GM12878 (cell line): ENCODE measurements at regions not wholly inside any gene's neighbourhood (a gene's known extent, or its start where the extent isn't known, plus 50 kb on each side); places are given as distances from the start of the nearest gene placed in this dataset.

Source experiments
- ATAC-seq: fragments of 200-7000 bp; cut with Tn5 transposase; 3 replicates; pipeline ENCODE4 v1.9.1; 2020; ENCODE audit warnings: mild to moderate bottlenecking, moderate library complexity
- BruUV-seq: library from RNA; stranded (reverse); fragments of 400-500 nt; replicated peaks from 2 replicates; lab custom pipeline; 2021; lab: Mats Ljungman, UMichigan
- CTCF ChIA-PET: fragments of 300-600 bp; sonication (Branson Sonifier 250); formaldehyde crosslinking; extraction: SDS; loops from one replicate; lab custom pipeline; 2021; ENCODE audit warnings: inconsistent platforms; lab: Yijun Ruan, JAX
- POLR2A ChIA-PET: fragments of 350-600 bp; formaldehyde crosslinking; extraction: SDS; loops from one replicate; lab custom pipeline; 2021; ENCODE audit warnings: inconsistent platforms; lab: Charles Lee
- RAD21 ChIA-PET: fragments of 300-600 bp; sonication (Branson Sonifier 250); formaldehyde crosslinking; loops from one replicate; lab custom pipeline; 2023; ENCODE audit warnings: antibody characterized with exemption; ENCODE audit not compliant: unreplicated experiment; lab: Charles Lee
- SMC1A ChIA-PET: fragments of 300-600 bp; sonication (Branson Sonifier 250); formaldehyde crosslinking; loops from one replicate; lab custom pipeline; 2023; ENCODE audit not compliant: unreplicated experiment, uncharacterized antibody; lab: Charles Lee
- DNase-seq: peaks from one replicate; pipeline ENCODE4 v3.0.0-alpha.2; 2011; ENCODE audit warnings: low read depth, low spot score
- FAIRE-seq: peaks from 3 replicates; lab custom pipeline; 2011; peaks lifted over from hg19 to GRCh38; lab: Jason Lieb, UNC
- H2AFZ ChIP-seq: 2 replicates; pipeline ENCODE4 v1.6.0; 2011; ENCODE audit warnings: low read depth, low read length, control low read depth; ENCODE audit not compliant: control insufficient read depth
- H3K27ac ChIP-seq: 2 replicates; pipeline ENCODE4 v1.5.1; 2011; ENCODE audit warnings: control low read depth; ENCODE audit not compliant: control insufficient read depth, insufficient read depth
- H3K27me3 ChIP-seq, 2 experiments: replicated peaks in 1 of 2; 2 replicates each; pipeline versions ENCODE4 v1.6.0 to v1.6.1; 2011; ENCODE audit warnings: low read length in 1 of 2; ENCODE audit not compliant: control insufficient read depth in 2 of 2, insufficient read depth in 2 of 2
- H3K36me3 ChIP-seq, 2 experiments: 2 replicates each; pipeline ENCODE4 v1.5.1; 2011; ENCODE audit warnings: low read length in 1 of 2; ENCODE audit not compliant: control insufficient read depth in 2 of 2, insufficient read depth in 2 of 2
- H3K4me1 ChIP-seq: 2 replicates; pipeline ENCODE4 v1.6.1; 2011; ENCODE audit warnings: mild to moderate bottlenecking, low read length, moderate library complexity, mixed read lengths; ENCODE audit not compliant: control insufficient read depth, insufficient read depth
- H3K4me2 ChIP-seq: 2 replicates; pipeline ENCODE4 v1.6.0; 2011; ENCODE audit warnings: control low read depth; ENCODE audit not compliant: control insufficient read depth, insufficient read depth
- H3K4me3 ChIP-seq: fragments of 200-600 bp; sonication (generic); 2 replicates; pipeline ENCODE4 v1.5.1; 2016
- H3K79me2 ChIP-seq: 2 replicates; pipeline ENCODE4 v1.6.0; 2011; ENCODE audit warnings: low read length; ENCODE audit not compliant: control insufficient read depth, insufficient read depth
- H3K9ac ChIP-seq: 2 replicates; pipeline ENCODE4 v1.8.0; 2011; ENCODE audit warnings: low read length, control low read depth, mixed read lengths; ENCODE audit not compliant: control insufficient read depth, insufficient read depth
- H3K9me3 ChIP-seq: replicated peaks from 3 replicates; pipeline ENCODE4 v1.5.1; 2011; ENCODE audit warnings: mild to moderate bottlenecking, low read length; ENCODE audit not compliant: control insufficient read depth, insufficient read depth
- H4K20me1 ChIP-seq: 2 replicates; pipeline ENCODE4 v1.6.0; 2011; ENCODE audit not compliant: control insufficient read depth, insufficient read depth
- CREM ChIP-seq: IDR thresholded peaks from 2 replicates; pipeline ENCODE4 v1.6.1; 2014; ENCODE audit warnings: antibody characterized with exemption, low read depth
- E2F8 ChIP-seq: fragments of 450-650 bp; IDR thresholded peaks from 2 replicates; pipeline ENCODE4 v1.6.1; 2018; ENCODE audit warnings: mild to moderate bottlenecking, low read depth, moderate library complexity; ENCODE audit not compliant: partially characterized antibody
- HCFC1 ChIP-seq: fragments of 150-350 bp; IDR thresholded peaks from 2 replicates; pipeline ENCODE4 v1.6.1; 2014; ENCODE audit warnings: low read length
- HSF1 ChIP-seq: fragments of 150-350 bp; IDR thresholded peaks from 2 replicates; pipeline ENCODE4 v1.6.1; 2014; ENCODE audit warnings: mild to moderate bottlenecking, low read depth, low read length
- PKNOX1 ChIP-seq: fragments of 450-650 bp; IDR thresholded peaks from 2 replicates; pipeline ENCODE4 v1.6.1; 2016; ENCODE audit warnings: mild to moderate bottlenecking
- SRF ChIP-seq, 2 experiments: IDR thresholded peaks; 2 replicates each; pipeline ENCODE4 v1.6.1; 2011; ENCODE audit warnings: low read depth in 2 of 2, low read length in 2 of 2, mild to moderate bottlenecking in 1 of 2, moderate library complexity in 1 of 2
- ZZZ3 ChIP-seq: IDR thresholded peaks from 2 replicates; pipeline ENCODE4 v1.6.1; 2011; ENCODE audit warnings: low read depth; ENCODE audit not compliant: control insufficient read depth, insufficient read length
- WGBS: methylation state at CpG from one replicate; pipeline ENCODE4 v1.1.6; 2016; ENCODE audit warnings: low lambda C conversion rate; ENCODE audit not compliant: insufficient replicate concordance, insufficient coverage; ENCODE audit errors: missing lambda C conversion rate; 5-methylcytosine and 5-hydroxymethylcytosine counted together
- in situ Hi-C: fragments of 300-500 bp; cut with MboI; formaldehyde crosslinking; loops from 9 replicates; pipeline ENCODE4 v1.14.3; 2018; ENCODE audit warnings: mixed read lengths
- intact Hi-C: fragments of 100-400 bp; cut with micrococcal nuclease; formaldehyde crosslinking; loops from one replicate; pipeline ENCODE4 v1.14.2; 2022; ENCODE audit not compliant: unreplicated experiment

- no peak for TF ChIP-seq HSF1
Observed at GRCh38 chr12:58801986-58802385, 118.3 kb downstream of the LRIG3 start (continued).

GRCh38 chr12:58803908-58804307 lies 116.4 kb downstream of the LRIG3 start:
- BruUV-seq, result no TSS peak
- FAIRE-seq, result no peak

More at GRCh38 chr12:58803908-58804307, 116.4 kb downstream of the LRIG3 start:
- ATAC-seq (no peak), DNase-seq (no peak)
- Histone ChIP-seq H3K9me3 (no peaks in the 10 kb centered on the region), H4K20me1 (no peaks in the 10 kb centered on the region), H3K4me1 (no peaks in the 10 kb centered on the region), H2AFZ (no peak overlapping the region), H3K4me2 (no peak overlapping the region), H3K4me3 (no peak overlapping the region), H3K9ac (no peak overlapping the region), H3K27ac (no peak overlapping the region), H3K36me3 (no peaks in the 10 kb centered on the region), H3K79me2 (no peaks in the 10 kb centered on the region), H3K27me3 (no peaks in the 10 kb centered on the region)
- intact Hi-C loops, result no loop called here
- CTCF ChIA-PET, result interaction anchor here (0.7 kb wide), 1 partner anchor 200 kb away, joined by 3 read pairs; no protein-coding TSS in a partner anchor
- POLR2A ChIA-PET, result no interaction called here
- in situ Hi-C loops, result no loop called here
- RAD21 ChIA-PET, result no interaction called here
- 0% methylated on average over 2 of the region's 2 CpGs for WGBS
- SMC1A ChIA-PET, result no interaction called here
- TF ChIP-seq SRF (IDR thresholded peaks at IDR 0.05; ENCODE audit: low read depth in 2 of 2, low read length in 2 of 2) (no peak), E2F8 (no peak), HCFC1 (no peak), PKNOX1 (no peak), CREM (no peak), ZZZ3 (no peak)
